UCSD-AML1 (cell line): ENCODE measurements at regions not wholly inside any gene's neighbourhood (a gene's known extent, or its start where the extent isn't known, plus 50 kb on each side); places are given as distances from the start of the nearest gene placed in this dataset.

ENCODE experiments used
- DNase-seq: peaks from one replicate; lab custom pipeline; 2025; ENCODE audit not compliant: unreplicated experiment; lab: John Stamatoyannopoulos, UW

GRCh38 chr16:56093055-56093454 is 98.2 kb upstream of the GNAO1 start:
- no peak for DNase-seq

GRCh38 chr16:56090076-56090475 is 101.2 kb upstream of the GNAO1 start:
- DNase-seq: no peak

- no peak for DNase-seq
Observed at GRCh38 chr16:56087626-56088025, 103.7 kb upstream of the GNAO1 start.

GRCh38 chr16:56081371-56081770 is 109.9 kb upstream of the GNAO1 start:
- no peak for DNase-seq

- DNase-seq: no peak
Observed at GRCh38 chr16:56075732-56076388, 115.4 kb upstream of the GNAO1 start.

GRCh38 chr16:56073508-56073907 is 117.8 kb upstream of the GNAO1 start:
- DNase-seq: no peak

GRCh38 chr16:56072096-56072495 is 119.2 kb upstream of the GNAO1 start:
- no peak for DNase-seq

GRCh38 chr16:56068816-56069215 is 122.5 kb upstream of the GNAO1 start:
- DNase-seq: no peak

GRCh38 chr16:56068314-56068713 is 123.0 kb upstream of the GNAO1 start:
- DNase-seq: no peak

- no peak for DNase-seq
Observed at GRCh38 chr16:56067406-56067805, 123.9 kb upstream of the GNAO1 start.

GRCh38 chr16:56066617-56067016 is 124.7 kb upstream of the GNAO1 start:
- no peak for DNase-seq

- DNase-seq: no peak
Observed at GRCh38 chr16:56063111-56063510, 128.2 kb upstream of the GNAO1 start.

- DNase-seq: no peak
Observed at GRCh38 chr16:56057151-56057550, 134.1 kb upstream of the GNAO1 start.

- DNase-seq: no peak
Observed at GRCh38 chr16:56050916-56051315, 140.4 kb upstream of the GNAO1 start.

GRCh38 chr16:56048425-56049105 is 142.7 kb upstream of the GNAO1 start:
- no peak for DNase-seq

GRCh38 chr16:56047307-56048234 is 143.7 kb upstream of the GNAO1 start:
- DNase-seq: no peak

GRCh38 chr16:56042416-56042815 is 148.9 kb upstream of the GNAO1 start:
- DNase-seq: no peak

- no peak for DNase-seq
Observed at GRCh38 chr16:56041556-56042140, 149.6 kb upstream of the GNAO1 start.

- no peak for DNase-seq
Observed at GRCh38 chr16:56038564-56039098, 152.7 kb upstream of the GNAO1 start.

GRCh38 chr16:56032072-56032471 is 156.9 kb upstream of the CES5A start:
- DNase-seq: no peak

- no peak for DNase-seq
Observed at GRCh38 chr16:56029026-56029425, 153.9 kb upstream of the CES5A start.
